Activated naive CD4-positive, alpha-beta T cell treated with anti-CD3 and anti-CD28 coated beads, Interleukin-2, amount 50 U/mL, for 72 hours (primary cell): ENCODE measurements at regions not wholly inside any gene's neighbourhood (a gene's known extent, or its start where the extent isn't known, plus 50 kb on each side); places are given as distances from the start of the nearest gene placed in this dataset.
"Not testable (repeated sequence)": the region's sequence is repeated elsewhere in the genome, so short reads cannot be mapped to it uniquely, and the experiment has no call there.

Source experiments
- ATAC-seq, 2 donors: fragments of 150-1000 bp; cut with Tn5 transposase; 2 replicates each; pipeline ENCODE4 v1.10.0; 2021; ENCODE audit warnings: mild to moderate bottlenecking in 2 of 2, moderate library complexity in 2 of 2
- DNase-seq, 2 donors: peaks; one replicate each; pipeline ENCODE4 v3.0.0; 2021 to 2022; ENCODE audit warnings: low spot score in 2 of 2
- H3K27ac Mint-ChIP-seq, 2 donors: one replicate each; pipeline ENCODE4 v1.8.0; 2022; ENCODE audit warnings: mild to moderate bottlenecking in 2 of 2, mixed read lengths in 2 of 2
- H3K36me3 Mint-ChIP-seq, 2 donors: one replicate each; pipeline ENCODE4 v1.8.0; 2022; ENCODE audit warnings: mixed read lengths in 2 of 2
- H3K9me3 Mint-ChIP-seq, 2 donors: one replicate each; pipeline ENCODE4 v1.8.0; 2022; ENCODE audit warnings: mixed read lengths in 2 of 2

- Mint-ChIP-seq H3K36me3 (no peaks in the 10 kb centered on the region), H3K27ac (no peak overlapping the region), H3K9me3 (no peaks in the 10 kb centered on the region)
- no peak for ATAC-seq
- DNase-seq: no peak
Observed at GRCh38 chr2:225788571-225789094, 389.1 kb downstream of the NYAP2 start.

DNA sequence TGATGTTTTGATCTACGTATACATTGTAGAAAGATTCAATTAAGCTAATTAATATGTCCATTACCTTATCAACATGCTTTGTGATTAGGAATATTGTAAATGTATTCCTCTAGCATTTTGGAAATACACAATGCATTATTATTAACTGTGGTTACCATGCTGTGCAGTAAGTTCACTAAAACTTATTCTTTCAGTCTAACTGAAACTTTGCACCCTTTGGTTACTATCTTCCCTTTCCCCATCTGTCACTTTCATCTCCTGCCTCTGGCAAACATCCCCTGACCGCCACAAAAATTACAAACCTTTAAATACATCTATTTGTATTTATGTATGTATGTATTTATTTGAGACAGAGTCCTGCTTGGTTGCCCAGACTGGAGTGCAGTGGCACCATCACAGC is 388.0 kb downstream of the NYAP2 start:
- H3K27ac Mint-ChIP-seq: no peak overlapping the region
- DNase-seq (no peak), ATAC-seq (no peak)
- H3K36me3 Mint-ChIP-seq: no peaks in the 10 kb centered on the region
- no peaks in the 10 kb centered on the region for H3K9me3 Mint-ChIP-seq

DNA sequence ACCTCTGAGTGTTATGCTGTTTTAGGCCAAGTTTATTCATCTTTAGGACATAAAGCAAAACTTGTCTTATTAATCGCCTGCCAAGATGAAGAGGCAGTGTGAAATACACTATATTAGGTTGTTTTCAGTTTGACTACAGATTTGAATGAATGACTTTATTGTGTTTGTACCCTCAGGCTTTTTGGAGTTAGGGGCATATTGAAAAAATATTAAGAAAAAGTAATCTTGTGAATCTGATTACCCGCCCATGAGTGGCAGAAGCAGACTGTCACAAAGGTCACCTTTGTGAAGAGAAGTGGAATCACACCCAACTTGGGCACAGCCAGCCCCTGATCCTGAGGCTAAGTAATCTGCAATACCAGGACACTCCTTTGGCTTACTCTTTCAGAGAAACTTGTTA is 382.5 kb downstream of the NYAP2 start:
- no peak for ATAC-seq
- no peaks in the 10 kb centered on the region for H3K36me3 Mint-ChIP-seq
- no peak for DNase-seq
- H3K9me3 Mint-ChIP-seq: no peaks in the 10 kb centered on the region
- no peak overlapping the region for H3K27ac Mint-ChIP-seq

DNA sequence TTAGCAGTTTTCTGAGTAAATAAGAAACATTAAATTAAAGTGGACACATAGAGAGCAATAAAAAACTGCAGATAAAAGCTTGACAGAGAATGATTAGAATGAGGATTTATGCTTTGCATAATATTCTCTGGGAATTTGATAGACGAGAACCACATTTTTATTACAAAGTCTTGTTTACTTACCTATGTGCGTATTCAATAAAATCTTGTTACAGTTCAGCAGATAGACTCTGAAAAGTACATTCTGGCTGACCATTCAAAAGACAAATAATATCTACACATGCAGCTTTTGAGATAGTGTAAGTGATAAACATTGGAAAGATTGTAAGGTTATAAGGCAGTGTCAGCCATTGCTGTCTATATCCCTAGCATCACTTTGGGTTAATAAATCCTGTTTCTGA is 381.6 kb downstream of the NYAP2 start:
- no peak for ATAC-seq
- no peaks in the 10 kb centered on the region for H3K36me3 Mint-ChIP-seq
- DNase-seq: no peak
- no peaks in the 10 kb centered on the region for H3K9me3 Mint-ChIP-seq
- H3K27ac Mint-ChIP-seq: no peak overlapping the region

DNA sequence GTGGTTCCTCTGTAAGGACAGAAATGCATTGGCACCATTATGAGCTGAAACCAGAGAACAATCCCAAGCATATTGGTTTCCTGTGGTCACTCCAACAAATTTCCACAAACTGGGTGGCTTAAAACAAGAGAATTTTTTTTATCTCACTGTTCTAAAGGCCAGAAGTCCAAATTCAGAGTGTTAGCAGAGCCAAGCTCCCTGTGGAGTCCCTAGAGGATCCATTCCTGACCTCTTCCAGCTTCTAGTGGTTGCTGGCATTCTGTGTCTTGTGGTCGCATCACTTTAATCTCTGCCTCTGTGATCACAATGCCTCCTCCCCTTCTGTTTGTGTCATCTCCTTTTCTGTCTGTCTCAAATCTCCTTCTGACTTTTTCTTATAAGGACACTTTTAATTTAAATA is 380.3 kb downstream of the NYAP2 start:
- no peaks in the 10 kb centered on the region for H3K36me3 Mint-ChIP-seq
- no peak for ATAC-seq

DNA sequence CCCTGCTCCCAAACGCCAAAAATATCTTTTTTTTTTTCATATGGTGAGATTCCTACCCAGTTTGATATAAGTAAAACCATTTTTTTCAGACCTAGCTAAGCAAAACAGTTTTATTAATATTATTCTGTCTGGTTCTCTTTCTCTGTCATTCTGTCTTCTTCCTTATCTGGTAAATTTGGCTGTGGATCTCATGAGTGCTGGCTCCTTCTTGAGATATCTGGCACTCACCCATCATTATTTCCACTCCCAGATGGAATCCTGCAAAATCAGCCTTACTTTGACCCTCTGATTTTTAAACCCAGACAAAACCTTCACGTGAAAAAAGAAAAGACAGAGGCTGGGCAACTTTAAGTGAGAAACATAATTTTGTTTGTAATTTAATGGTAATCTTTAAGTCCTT is 373.6 kb downstream of the NYAP2 start:
- ATAC-seq (no peak), DNase-seq (no peak)
- H3K27ac Mint-ChIP-seq: no peak overlapping the region
- H3K9me3 Mint-ChIP-seq: no peaks in the 10 kb centered on the region
- no peaks in the 10 kb centered on the region for H3K36me3 Mint-ChIP-seq

More for the DNA sequence above, 380.3 kb downstream of the NYAP2 start:
- Mint-ChIP-seq H3K27ac (no peak overlapping the region), H3K9me3 (no peaks in the 10 kb centered on the region)
- no peak for DNase-seq

DNA sequence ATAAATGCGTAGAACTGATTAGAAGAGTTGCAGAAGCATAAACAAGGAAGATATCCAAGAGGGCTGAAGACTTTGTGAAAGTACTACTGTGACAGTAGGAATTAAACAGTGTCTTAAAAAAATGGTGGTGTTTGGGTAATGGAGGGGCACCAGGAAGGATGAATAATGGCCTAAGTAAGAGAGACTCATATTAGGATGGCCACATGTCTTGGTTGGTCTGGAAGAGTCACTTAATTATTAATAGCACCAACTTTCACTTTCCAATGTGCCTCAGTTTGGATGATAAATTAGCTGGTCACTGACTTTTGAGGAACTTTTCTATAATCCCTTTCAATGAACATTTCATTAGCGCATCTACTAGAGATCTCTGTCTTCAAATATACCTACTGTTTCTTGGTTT is 372.2 kb downstream of the NYAP2 start:
- no peaks in the 10 kb centered on the region for H3K9me3 Mint-ChIP-seq
- no peak overlapping the region for H3K27ac Mint-ChIP-seq
- no peaks in the 10 kb centered on the region for H3K36me3 Mint-ChIP-seq
- ATAC-seq (no peak), DNase-seq (no peak)

DNA sequence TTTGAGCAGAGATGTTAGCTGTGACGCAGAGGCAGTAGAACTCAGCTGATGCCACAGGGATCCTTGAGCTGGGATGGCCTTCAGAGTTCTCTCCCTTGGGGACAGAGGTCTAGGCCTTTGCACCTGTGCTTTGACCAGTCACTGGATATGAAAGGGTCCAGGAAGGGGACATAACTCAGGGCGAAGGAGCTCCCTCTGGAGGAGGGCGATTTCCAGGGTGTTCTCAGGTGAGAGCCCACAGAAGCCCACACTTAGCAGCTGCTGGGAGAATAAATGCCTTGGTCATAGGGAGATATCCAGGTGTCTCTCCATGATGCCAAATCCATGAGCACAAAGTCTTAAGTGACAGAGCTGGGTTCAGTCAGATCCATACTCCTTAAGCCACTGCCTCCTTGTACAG is 369.2 kb downstream of the NYAP2 start:
- ATAC-seq (no peak), DNase-seq (no peak)
- H3K27ac Mint-ChIP-seq: no peak overlapping the region
- no peaks in the 10 kb centered on the region for H3K36me3 Mint-ChIP-seq
- no peaks in the 10 kb centered on the region for H3K9me3 Mint-ChIP-seq

GRCh38 chr2:225766431-225766830 is 366.9 kb downstream of the NYAP2 start:
- DNase-seq (no peak), ATAC-seq (no peak)
- H3K9me3 Mint-ChIP-seq: no peaks in the 10 kb centered on the region
- no peaks in the 10 kb centered on the region for H3K36me3 Mint-ChIP-seq
- no peak overlapping the region for H3K27ac Mint-ChIP-seq

DNA sequence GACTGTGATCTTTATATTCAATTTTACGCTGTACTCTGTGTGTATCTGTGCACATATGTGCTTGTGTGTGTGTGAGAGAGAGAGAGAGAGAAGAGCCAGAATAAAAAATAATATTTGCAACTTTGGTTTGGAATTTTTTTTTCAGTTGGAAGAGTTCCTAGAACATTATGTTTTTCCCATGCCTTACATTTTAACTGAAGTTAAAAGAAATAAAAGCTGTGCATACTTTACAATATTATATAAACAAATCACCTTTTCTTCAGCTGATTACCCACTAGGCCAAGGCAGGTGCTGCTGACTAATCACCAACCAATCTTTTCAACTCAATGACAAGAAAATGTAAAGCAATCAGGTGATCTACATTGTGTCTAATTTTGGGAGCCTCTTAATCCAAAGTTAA is 366.3 kb downstream of the NYAP2 start:
- Mint-ChIP-seq H3K27ac (no peak overlapping the region), H3K9me3 (no peaks in the 10 kb centered on the region), H3K36me3 (no peaks in the 10 kb centered on the region)
- no peak for DNase-seq
- ATAC-seq: no peak

DNA sequence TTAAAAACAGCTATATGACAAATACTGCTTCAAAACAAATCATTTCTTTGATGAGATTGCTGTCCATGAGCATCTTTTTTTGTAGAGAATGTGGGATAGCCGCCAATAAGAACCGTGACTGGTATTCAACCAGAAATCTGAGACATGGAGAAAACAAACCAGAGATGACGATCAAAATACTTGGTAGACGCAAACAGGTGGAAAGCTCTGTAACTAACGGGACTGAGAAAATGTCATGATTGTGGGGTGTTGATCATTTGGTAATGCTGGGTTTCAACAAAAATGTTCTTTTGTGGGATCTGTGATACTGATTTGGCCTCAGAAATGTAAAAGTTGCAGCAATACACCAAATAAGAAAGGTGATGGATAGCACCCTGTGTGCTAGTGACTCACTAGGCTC is 364.8 kb downstream of the NYAP2 start:
- ATAC-seq (no peak), DNase-seq (no peak)
- Mint-ChIP-seq H3K36me3 (no peaks in the 10 kb centered on the region), H3K27ac (no peak overlapping the region), H3K9me3 (no peaks in the 10 kb centered on the region)

- no peak for DNase-seq
- no peaks in the 10 kb centered on the region for H3K9me3 Mint-ChIP-seq
- no peak for ATAC-seq
- H3K27ac Mint-ChIP-seq: no peak overlapping the region
- no peaks in the 10 kb centered on the region for H3K36me3 Mint-ChIP-seq
Observed at GRCh38 chr2:225763711-225764110, 364.2 kb downstream of the NYAP2 start.

- Mint-ChIP-seq H3K27ac (no peak overlapping the region), H3K9me3 (no peaks in the 10 kb centered on the region), H3K36me3 (no peaks in the 10 kb centered on the region)
- no peak for ATAC-seq
- no peak for DNase-seq
Observed at GRCh38 chr2:225761396-225761795, 361.9 kb downstream of the NYAP2 start.

DNA sequence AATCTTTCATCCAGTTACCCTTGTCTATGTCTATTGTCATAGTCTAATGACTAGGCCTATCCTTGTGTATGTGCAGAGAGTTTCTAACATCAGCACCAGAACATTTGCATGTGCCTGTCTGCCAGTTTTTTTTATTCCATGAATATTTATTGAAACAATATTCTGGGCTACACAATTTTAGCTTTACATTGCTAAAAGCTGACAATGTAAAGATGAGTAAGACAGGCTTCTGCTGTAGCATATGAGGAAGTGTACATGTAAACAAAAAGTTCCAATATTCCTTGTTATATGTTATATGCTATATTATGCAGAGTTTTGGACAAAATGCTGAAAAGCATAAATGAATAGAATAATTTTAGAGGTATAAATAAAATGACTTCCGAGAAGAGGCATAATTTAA is 357.7 kb downstream of the NYAP2 start:
- ATAC-seq (no peak), DNase-seq (no peak)
- H3K27ac Mint-ChIP-seq: no peak overlapping the region
- no peaks in the 10 kb centered on the region for H3K9me3 Mint-ChIP-seq
- no peaks in the 10 kb centered on the region for H3K36me3 Mint-ChIP-seq

GRCh38 chr2:225756198-225756597 is 356.7 kb downstream of the NYAP2 start:
- no peaks in the 10 kb centered on the region for H3K9me3 Mint-ChIP-seq
- ATAC-seq: no peak
- no peaks in the 10 kb centered on the region for H3K36me3 Mint-ChIP-seq
- H3K27ac Mint-ChIP-seq: no peak overlapping the region
- DNase-seq: no peak

DNA sequence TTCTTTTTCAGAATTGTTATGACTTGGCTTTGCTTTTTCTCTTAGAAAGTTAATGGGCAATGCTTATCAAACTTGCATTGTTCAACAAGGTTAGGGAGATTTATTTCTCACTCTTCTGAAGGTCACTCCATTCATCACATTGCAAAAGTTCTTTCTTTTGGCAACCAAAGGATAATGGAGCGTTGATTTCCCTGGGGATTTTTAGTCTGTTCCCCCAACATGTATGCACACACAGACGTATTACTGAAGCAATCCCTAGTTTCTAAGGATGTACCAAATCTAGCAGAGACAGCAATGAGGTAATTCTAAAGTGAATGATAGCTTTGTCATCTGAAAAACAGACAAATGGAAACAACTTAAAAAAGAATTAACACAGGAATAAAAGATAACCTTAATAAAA is 349.1 kb downstream of the NYAP2 start:
- ATAC-seq (no peak), DNase-seq (no peak)
- Mint-ChIP-seq H3K36me3 (no peaks in the 10 kb centered on the region), H3K27ac (no peak overlapping the region), H3K9me3 (peaks cover 0 to under 1% of the 10 kb centered on the region in 2 donors)

DNA sequence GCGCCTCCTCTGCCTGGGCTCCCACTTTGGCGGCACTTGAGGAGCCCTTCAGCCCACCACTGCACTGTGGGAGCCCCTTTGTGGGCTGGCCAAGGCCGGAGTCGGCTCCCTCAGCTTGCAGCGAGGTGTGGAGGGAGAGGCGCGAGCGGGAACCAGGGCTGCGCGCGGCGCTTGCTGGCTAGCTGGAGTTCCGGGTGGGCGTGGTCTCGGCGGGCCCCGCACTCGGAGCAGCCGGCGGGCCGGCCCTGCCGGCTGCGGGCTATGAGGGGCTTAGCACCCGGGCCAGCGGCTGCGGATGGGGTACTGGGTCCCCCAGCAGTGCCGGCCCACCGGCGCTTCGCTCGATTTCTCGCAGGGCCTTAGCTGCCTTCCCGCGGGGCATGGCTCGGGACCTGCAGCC is 344.5 kb downstream of the NYAP2 start:
- not testable (repeated sequence) for DNase-seq, H3K27ac Mint-ChIP-seq, H3K9me3 Mint-ChIP-seq, ATAC-seq, H3K36me3 Mint-ChIP-seq

GRCh38 chr2:225742487-225742886 is 343.0 kb downstream of the NYAP2 start:
- DNase-seq (no peak), ATAC-seq (no peak)
- Mint-ChIP-seq H3K27ac (no peak overlapping the region), H3K36me3 (no peaks in the 10 kb centered on the region), H3K9me3 (peaks cover 0 to 5% of the 10 kb centered on the region in 2 donors)

DNA sequence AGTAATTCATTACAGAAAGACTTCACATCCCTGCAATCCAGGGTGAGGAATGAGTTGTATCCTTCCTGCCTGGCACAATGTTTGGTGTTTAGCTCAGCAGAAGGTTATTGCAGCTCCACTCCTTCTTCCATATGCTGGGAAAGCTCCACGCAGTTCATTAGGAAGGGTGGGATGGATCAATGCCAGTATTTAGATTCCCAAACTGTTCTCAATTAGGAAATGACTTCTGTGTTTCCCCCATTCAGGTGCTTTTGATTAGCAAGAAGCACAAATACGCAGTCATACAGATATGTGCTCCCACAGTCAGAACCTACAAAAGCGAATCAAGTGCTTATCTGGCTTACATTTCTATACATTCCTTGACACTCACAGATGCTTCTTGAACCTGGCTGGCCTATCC is 340.6 kb downstream of the NYAP2 start:
- H3K27ac Mint-ChIP-seq: no peak overlapping the region
- DNase-seq (no peak), ATAC-seq (no peak)
- no peaks in the 10 kb centered on the region for H3K36me3 Mint-ChIP-seq
- peaks cover 0 to 5% of the 10 kb centered on the region in 2 donors for H3K9me3 Mint-ChIP-seq
